PC-9 (cell line): ENCODE measurements at regions not wholly inside any gene's neighbourhood (a gene's known extent, or its start where the extent isn't known, plus 50 kb on each side); places are given as distances from the start of the nearest gene placed in this dataset.

Experiments used
- EZH2 ChIP-seq: fragments of 200-600 bp; sonication (generic); IDR thresholded peaks from 2 replicates; pipeline ENCODE4 v1.8.0; 2017; ENCODE audit warnings: antibody characterized with exemption, low read depth
- TF ChIP-seq, protein P1 (sequence below): fragments of 200-600 bp; sonication (generic); conservative IDR thresholded peaks from 2 replicates; pipeline ENCODE4 v1.6.1; 2017; ENCODE audit warnings: mixed run types, antibody characterized with exemption, mild to moderate bottlenecking, moderate library complexity

DNA sequence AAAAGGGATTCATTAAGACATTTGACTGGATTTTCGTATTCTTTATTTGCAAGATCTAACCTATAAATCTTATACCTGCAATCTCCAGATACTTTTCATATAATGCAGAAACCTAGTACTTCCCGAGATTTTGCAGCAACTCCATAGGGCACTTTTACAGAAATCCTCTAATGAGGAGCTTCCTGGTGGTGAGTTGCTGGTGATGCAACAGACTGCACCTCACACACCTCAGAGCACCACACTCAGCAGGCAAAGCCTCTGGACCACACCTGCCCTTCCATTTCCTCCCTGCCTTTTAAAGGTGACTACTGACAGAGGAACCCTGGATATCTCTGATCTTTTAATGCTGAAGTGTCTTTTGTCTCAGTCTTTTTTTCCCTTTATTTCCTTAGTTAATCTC is 289.4 kb downstream of the TRAM1L1 start:
- TF ChIP-seq EZH2 = no peak
- TF ChIP-seq, protein P1, sequence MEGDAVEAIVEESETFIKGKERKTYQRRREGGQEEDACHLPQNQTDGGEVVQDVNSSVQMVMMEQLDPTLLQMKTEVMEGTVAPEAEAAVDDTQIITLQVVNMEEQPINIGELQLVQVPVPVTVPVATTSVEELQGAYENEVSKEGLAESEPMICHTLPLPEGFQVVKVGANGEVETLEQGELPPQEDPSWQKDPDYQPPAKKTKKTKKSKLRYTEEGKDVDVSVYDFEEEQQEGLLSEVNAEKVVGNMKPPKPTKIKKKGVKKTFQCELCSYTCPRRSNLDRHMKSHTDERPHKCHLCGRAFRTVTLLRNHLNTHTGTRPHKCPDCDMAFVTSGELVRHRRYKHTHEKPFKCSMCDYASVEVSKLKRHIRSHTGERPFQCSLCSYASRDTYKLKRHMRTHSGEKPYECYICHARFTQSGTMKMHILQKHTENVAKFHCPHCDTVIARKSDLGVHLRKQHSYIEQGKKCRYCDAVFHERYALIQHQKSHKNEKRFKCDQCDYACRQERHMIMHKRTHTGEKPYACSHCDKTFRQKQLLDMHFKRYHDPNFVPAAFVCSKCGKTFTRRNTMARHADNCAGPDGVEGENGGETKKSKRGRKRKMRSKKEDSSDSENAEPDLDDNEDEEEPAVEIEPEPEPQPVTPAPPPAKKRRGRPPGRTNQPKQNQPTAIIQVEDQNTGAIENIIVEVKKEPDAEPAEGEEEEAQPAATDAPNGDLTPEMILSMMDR = no peak
